ENCODE measurements at regions not wholly inside any gene's neighbourhood (a gene's known extent, or its start where the extent isn't known, plus 50 kb on each side); places are given as distances from the start of the nearest gene placed in this dataset.
"Not testable (repeated sequence)": the region's sequence is repeated elsewhere in the genome, so short reads cannot be mapped to it uniquely, and the experiment has no call there.

- no peak for DNase-seq (ENCODE audit: low read depth)
Observed at GRCh38 chr4:130073145-130073790, 977.3 kb downstream of the C4orf33 start.

GRCh38 chr4:130074096-130074495 lies 978.1 kb downstream of the C4orf33 start:
- no peak for DNase-seq (ENCODE audit: low read depth)

- no peak for DNase-seq (ENCODE audit: low read depth)
Observed at GRCh38 chr4:130077275-130077674, 981.3 kb downstream of the C4orf33 start.

GRCh38 chr4:130079027-130079426 lies 983.1 kb downstream of the C4orf33 start:
- DNase-seq (ENCODE audit: low read depth) = not testable (repeated sequence)

GRCh38 chr4:130080872-130081451 lies 985.0 kb downstream of the C4orf33 start:
- no peak for DNase-seq (ENCODE audit: low read depth)

- no peak for DNase-seq (ENCODE audit: low read depth)
Observed at GRCh38 chr4:130090427-130090826, 994.5 kb downstream of the C4orf33 start.

GRCh38 chr4:130092187-130093015 lies 996.4 kb downstream of the C4orf33 start:
- DNase-seq (ENCODE audit: low read depth) = no peak

- DNase-seq (ENCODE audit: low read depth) = no peak
Observed at GRCh38 chr4:130099105-130099504, 1003.2 kb downstream of the C4orf33 start.

GRCh38 chr4:130110189-130110588 lies 1014.2 kb downstream of the C4orf33 start:
- no peak for DNase-seq (ENCODE audit: low read depth)

- no peak for DNase-seq (ENCODE audit: low read depth)
Observed at GRCh38 chr4:130110770-130111169, 1014.8 kb downstream of the C4orf33 start.

GRCh38 chr4:130124066-130124465 lies 1028.1 kb downstream of the C4orf33 start:
- DNase-seq (ENCODE audit: low read depth) = no peak

- no peak for DNase-seq (ENCODE audit: low read depth)
Observed at GRCh38 chr4:130125467-130125866, 1029.5 kb downstream of the C4orf33 start.

GRCh38 chr4:130127297-130127696 lies 1031.3 kb downstream of the C4orf33 start:
- DNase-seq (ENCODE audit: low read depth) = no peak

- no peak for DNase-seq (ENCODE audit: low read depth)
Observed at GRCh38 chr4:130131536-130131935, 1035.6 kb downstream of the C4orf33 start.

GRCh38 chr4:130141651-130142050 lies 1045.7 kb downstream of the C4orf33 start:
- DNase-seq (ENCODE audit: low read depth) = no peak

GRCh38 chr4:130143656-130144055 lies 1047.7 kb downstream of the C4orf33 start:
- DNase-seq (ENCODE audit: low read depth) = no peak

GRCh38 chr4:130146773-130147172 lies 1050.8 kb downstream of the C4orf33 start:
- DNase-seq (ENCODE audit: low read depth) = no peak

GRCh38 chr4:130147641-130148040 lies 1051.7 kb downstream of the C4orf33 start:
- DNase-seq (ENCODE audit: low read depth) = no peak

GRCh38 chr4:130154901-130155300 lies 1058.9 kb downstream of the C4orf33 start:
- no peak for DNase-seq (ENCODE audit: low read depth)

- no peak for DNase-seq (ENCODE audit: low read depth)
Observed at GRCh38 chr4:130163701-130164100, 1067.7 kb downstream of the C4orf33 start.

- no peak for DNase-seq (ENCODE audit: low read depth)
Observed at GRCh38 chr4:130165381-130165780, 1069.4 kb downstream of the C4orf33 start.

- DNase-seq (ENCODE audit: low read depth) = no peak
Observed at GRCh38 chr4:130172156-130172555, 1076.2 kb downstream of the C4orf33 start.

GRCh38 chr4:130178106-130178505 lies 1082.2 kb downstream of the C4orf33 start:
- DNase-seq (ENCODE audit: low read depth) = no peak

All from activated T-cell treated with anti-CD3 and anti-CD28 coated beads for 1 hour (primary cell).